ENCODE measurements at regions not wholly inside any gene's neighbourhood (a gene's known extent, or its start where the extent isn't known, plus 50 kb on each side); places are given as distances from the start of the nearest gene placed in this dataset.
"Not testable (repeated sequence)": the region's sequence is repeated elsewhere in the genome, so short reads cannot be mapped to it uniquely, and the experiment has no call there.

DNA sequence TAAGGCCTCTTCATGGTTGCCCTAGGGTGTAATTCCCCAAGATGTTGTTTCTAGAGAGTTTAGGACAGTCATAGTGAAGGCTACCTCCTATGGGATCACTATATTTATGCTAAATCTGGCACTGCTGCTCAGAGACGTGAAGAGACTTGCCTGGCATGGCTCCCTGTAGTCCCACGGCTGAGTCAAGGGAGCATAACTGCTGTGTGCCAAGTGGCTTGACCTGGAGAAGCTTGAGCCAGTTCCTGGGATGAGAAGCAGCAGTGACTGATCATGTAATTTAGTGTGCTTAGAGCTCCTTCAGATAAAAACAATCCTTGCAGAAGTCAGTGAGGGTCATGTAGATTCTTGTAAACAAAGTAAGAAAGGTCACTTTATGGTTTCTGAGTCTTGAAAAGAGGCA is 68.9 kb upstream of the TSPAN2 start:
- no peak for DNase-seq (ENCODE audit: low spot score)
- in situ Hi-C loops (cut with HindIII; ENCODE audit: low sequenced_read_pairs): no loop called here

DNA sequence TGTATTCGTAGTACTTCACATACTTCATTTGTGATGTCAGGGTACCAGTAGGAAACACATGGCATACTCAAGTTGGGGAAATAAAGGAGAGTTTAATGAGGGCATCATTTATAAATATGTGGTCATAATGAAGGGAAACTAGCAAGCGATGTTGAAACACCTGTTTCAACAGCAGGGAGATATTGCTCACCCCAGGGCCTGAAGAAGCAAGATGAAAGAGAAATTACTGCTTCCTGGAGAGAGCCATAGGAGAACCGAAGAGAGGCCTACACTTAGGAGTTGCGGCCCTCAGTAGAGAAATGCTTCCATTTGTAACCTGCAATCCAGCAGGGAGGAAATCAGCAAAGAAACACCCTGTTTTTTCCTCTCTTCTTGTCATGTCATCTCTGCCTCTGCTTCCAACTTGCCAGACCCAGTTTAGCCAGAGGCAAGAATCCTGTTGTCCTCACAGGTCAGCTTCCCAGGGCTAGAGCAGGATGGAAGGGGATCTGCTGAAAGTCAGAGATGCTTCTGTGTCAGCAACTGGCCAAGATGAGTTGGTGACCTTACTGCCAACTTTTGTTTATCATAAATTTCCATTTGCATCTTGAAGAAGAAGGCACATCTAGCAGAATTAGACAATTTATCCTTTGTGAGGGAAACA is 67.6 kb upstream of the TSPAN2 start:
- no peak for DNase-seq (ENCODE audit: low spot score)
- in situ Hi-C loops (cut with HindIII; ENCODE audit: low sequenced_read_pairs): no loop called here

DNA sequence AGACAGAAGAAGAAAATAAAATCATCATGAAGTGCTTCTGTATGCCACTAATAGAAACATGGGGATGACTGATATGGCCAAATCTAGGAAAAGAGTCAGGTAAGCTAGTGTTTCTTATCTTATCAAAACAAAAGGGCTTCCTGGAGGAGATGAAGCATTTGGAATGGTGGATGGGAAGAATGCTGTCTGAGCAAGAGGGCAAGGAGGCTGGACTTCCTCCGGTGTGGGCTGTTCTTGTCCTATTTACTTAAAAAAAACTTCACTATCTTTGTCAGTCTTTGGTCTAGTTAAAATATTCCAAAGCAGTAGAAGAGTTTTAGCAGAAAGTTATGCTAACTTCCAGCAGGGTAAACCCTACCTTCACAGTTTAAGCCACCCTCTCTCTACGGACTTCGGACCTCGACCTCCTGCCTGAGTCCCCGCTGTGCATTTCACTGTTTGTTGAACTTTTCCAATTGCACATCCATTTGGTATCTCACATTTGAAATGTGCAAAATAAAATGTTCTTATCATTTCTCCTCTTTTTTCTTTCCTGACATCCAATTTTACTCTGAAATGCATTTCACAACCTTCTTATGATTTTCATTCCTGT is 64.8 kb upstream of the TSPAN2 start:
- no peak for DNase-seq (ENCODE audit: low spot score)
- in situ Hi-C loops (cut with HindIII; ENCODE audit: low sequenced_read_pairs): no loop called here

DNA sequence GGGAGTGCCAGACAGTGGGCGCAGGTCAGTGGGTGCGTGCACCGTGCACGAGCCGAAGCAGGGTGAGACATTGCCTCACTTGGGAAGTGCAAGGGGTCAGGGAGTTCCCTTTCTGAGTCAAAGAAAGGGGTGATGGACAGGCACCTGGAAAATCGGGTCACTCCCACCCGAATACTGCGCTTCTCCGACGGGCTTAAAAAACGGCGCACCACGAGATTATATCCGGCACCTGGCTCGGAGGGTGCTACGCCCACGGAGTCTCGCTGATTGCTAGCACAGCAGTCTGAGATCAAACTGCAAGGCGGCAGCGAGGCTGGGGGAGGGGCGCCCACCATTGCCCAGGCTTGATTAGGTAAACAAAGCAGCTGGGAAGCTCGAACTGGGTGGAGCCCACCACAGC is 58.6 kb upstream of the TSPAN2 start:
- in situ Hi-C loops (cut with HindIII; ENCODE audit: low sequenced_read_pairs): loop anchor here (25.0 kb wide), 1 partner anchor 314 kb away; no protein-coding TSS in a partner anchor
- DNase-seq (ENCODE audit: low spot score): not testable (repeated sequence)

DNA sequence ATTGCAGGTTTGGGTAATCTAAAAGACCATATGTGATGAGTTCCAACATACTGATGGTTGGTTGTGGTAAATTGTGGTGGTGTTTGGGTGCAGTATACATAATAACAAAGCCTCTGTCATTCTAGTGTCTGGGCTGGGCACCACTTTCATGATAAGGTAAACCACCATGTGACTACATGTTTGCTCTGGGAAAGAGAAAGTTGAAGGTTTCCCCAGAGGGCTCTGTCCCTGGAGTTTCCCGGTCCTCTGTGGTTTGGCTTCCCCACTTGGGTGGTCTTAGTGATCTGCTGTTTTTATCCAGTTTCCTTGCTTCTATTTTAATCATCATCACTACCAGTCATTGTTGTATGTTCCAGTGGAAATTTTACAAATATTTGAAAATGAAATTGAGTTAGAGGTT is 55.9 kb upstream of the TSPAN2 start:
- DNase-seq (ENCODE audit: low spot score): no peak
- in situ Hi-C loops (cut with HindIII; ENCODE audit: low sequenced_read_pairs): loop anchor here (25.0 kb wide), 1 partner anchor 317 kb away; no protein-coding TSS in a partner anchor

DNA sequence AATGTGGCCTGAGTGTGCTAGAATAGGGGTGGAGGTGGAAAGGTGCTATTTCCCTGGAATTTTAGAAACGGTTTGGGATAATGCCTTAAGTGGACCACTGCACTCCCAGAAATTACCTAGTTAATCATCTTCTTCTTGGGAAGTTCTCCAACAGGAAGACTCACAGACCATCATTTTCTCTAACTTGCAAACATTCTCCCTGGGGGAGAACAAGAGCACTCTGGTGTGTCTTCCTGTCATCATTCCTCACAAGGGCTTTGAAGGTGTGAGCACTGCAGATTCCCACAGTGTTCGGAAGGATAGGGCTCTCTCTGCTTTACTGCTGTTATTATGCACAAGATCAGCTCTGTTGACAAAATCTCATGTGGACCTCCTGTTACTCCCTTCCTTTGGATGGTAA is 54.9 kb upstream of the TSPAN2 start:
- no peak for DNase-seq (ENCODE audit: low spot score)
- in situ Hi-C loops (cut with HindIII; ENCODE audit: low sequenced_read_pairs): loop anchor here (25.0 kb wide), 1 partner anchor 318 kb away; no protein-coding TSS in a partner anchor

DNA sequence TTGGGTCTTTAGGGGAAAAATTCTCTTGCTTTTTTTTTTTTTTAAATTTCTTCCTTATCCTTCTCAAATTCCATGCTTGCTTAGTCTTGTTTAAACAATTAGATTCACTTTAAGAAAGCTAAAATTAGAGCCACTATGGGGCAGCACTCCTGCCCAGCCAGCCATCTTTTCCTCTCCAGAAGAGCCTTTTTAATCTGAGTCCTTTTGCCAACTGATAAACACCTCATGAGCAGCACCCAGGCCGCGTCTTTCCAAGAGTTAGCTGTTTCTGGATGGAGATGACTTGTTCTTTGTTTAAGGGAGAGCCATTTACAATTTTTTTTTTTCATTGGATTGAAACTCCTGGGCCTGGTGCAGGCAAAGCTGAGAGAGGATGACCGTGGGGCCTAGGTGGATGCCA is 53.3 kb upstream of the TSPAN2 start:
- DNase-seq (ENCODE audit: low spot score): no peak
- in situ Hi-C loops (cut with HindIII; ENCODE audit: low sequenced_read_pairs): loop anchor here (25.0 kb wide), 1 partner anchor 320 kb away; no protein-coding TSS in a partner anchor

DNA sequence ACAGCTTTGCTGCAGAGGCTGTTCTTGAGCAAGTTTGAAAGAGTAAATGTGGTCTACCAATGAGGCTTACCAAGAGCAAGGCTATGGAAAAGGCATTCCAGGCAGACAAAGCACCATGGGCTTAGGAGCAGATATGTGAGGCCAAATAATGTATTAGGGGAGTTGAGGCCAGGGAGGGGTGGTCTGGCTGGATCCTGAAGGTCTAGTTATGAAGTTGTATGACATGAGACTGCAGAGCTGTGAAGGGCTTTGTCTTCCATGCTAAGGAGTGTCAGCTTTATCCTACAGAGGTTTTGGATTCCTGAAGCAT is 51.8 kb upstream of the TSPAN2 start:
- DNase-seq (ENCODE audit: low spot score): no peak
- in situ Hi-C loops (cut with HindIII; ENCODE audit: low sequenced_read_pairs): loop anchor here (25.0 kb wide), 1 partner anchor 321 kb away; no protein-coding TSS in a partner anchor

DNA sequence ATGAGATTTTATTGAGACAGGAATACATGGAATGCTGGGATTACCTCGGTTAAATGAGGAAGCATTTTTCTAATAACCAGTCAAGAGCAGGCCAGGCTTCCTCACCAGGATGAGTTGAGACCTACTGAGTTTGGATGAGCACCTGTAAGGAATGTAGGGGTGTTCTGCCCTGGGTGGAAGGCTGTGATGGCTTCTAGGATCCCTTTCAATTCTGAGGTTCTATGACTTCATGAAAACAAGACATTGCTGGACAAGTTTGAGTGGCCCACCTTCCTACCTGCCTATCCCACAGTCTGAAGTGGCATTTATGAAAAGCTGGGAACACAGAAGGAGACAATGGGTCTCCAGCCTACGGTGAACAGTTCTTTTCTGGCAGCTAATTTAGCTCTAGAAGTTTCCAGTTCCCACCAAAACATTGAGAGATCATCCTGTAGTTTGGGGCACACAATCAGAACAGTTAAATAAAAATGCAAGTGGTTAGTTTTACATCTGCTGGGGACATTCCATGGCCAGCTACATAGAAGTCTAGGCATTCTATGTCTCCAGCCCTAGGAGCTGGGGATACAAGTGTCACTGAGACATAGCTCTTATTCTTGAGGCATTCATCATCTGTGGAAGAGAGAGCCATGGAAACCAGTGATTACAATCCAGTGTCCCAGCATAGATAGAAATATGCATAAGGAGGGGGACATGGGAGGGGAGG is 51.3 kb upstream of the TSPAN2 start:
- in situ Hi-C loops (cut with HindIII; ENCODE audit: low sequenced_read_pairs): loop anchor here (25.0 kb wide), 1 partner anchor 322 kb away; no protein-coding TSS in a partner anchor
- DNase-seq (ENCODE audit: low spot score): no peak

DNA sequence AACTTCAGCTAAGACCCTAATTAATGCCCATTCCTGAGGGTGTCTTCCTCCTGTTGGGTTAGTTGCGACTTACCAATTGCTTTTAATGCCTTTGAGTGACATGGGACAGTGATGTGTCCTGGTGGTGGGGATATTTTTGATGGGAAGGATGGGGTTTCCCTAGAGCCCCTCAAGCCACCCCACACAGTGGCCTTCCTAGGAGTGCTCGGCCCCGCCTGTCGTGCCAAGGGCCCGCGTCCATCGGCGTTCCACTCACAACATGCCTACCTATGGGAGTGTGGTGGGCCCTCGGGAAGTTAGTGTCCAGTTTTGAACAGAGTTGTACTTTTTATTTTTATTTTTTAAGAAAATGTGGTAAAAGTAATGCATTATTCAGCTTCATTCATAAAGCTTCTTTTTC is 50.1 kb upstream of the TSPAN2 start:
- in situ Hi-C loops (cut with HindIII; ENCODE audit: low sequenced_read_pairs): loop anchor here (25.0 kb wide), 1 partner anchor 323 kb away; no protein-coding TSS in a partner anchor
- DNase-seq (ENCODE audit: low spot score): no peak
